GM12874 (cell line): ENCODE measurements at regions not wholly inside any gene's neighbourhood (a gene's known extent, or its start where the extent isn't known, plus 50 kb on each side); places are given as distances from the start of the nearest gene placed in this dataset.

Experiments used
- TF ChIP-seq, protein P1 (sequence below): IDR thresholded peaks from 2 replicates; pipeline ENCODE4 v1.5.1; 2011; ENCODE audit warnings: low read depth, mild to moderate bottlenecking, control low read depth, low read length, moderate library complexity; ENCODE audit not compliant: insufficient read depth

DNA sequence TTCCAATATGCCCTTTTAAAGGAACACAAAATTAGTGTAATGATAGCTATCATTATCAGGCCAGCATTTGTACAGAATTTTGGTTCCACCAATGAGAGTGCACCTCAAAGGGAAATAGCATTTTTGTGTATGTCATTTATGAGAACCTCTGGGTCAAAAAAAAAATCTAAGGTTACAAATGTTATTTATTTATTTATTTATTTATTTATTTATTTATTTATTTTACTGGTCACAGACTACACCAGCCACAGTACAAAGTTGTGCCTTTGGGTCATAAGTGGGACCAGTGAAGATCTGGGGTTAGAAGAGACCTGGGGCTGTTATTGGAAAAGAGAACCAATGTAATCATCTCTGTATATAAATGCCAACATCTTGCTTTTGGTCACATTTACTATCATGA, 523.9 kb downstream of the CETN3 start:
- TF ChIP-seq, protein P1, sequence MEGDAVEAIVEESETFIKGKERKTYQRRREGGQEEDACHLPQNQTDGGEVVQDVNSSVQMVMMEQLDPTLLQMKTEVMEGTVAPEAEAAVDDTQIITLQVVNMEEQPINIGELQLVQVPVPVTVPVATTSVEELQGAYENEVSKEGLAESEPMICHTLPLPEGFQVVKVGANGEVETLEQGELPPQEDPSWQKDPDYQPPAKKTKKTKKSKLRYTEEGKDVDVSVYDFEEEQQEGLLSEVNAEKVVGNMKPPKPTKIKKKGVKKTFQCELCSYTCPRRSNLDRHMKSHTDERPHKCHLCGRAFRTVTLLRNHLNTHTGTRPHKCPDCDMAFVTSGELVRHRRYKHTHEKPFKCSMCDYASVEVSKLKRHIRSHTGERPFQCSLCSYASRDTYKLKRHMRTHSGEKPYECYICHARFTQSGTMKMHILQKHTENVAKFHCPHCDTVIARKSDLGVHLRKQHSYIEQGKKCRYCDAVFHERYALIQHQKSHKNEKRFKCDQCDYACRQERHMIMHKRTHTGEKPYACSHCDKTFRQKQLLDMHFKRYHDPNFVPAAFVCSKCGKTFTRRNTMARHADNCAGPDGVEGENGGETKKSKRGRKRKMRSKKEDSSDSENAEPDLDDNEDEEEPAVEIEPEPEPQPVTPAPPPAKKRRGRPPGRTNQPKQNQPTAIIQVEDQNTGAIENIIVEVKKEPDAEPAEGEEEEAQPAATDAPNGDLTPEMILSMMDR = no peak

DNA sequence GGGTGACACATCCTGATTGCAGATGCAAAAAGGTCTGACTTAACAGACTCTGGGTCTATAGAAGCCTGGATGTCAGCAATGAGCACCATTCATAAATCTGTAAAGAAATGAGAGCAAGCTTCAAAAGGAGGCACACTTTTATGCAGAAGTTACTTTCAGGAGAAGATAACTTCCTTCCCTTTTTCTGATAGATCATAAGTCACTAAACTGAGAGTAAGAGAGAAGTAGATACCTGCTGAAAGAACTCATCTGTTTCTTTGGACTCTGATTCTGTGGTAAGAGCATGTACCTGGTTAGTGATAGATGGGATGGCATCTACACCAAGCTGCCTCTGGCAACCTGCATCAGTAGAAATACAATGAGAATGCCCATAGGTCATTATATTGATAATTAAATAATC, 525.6 kb downstream of the CETN3 start:
- TF ChIP-seq, protein P1 = no peak

DNA sequence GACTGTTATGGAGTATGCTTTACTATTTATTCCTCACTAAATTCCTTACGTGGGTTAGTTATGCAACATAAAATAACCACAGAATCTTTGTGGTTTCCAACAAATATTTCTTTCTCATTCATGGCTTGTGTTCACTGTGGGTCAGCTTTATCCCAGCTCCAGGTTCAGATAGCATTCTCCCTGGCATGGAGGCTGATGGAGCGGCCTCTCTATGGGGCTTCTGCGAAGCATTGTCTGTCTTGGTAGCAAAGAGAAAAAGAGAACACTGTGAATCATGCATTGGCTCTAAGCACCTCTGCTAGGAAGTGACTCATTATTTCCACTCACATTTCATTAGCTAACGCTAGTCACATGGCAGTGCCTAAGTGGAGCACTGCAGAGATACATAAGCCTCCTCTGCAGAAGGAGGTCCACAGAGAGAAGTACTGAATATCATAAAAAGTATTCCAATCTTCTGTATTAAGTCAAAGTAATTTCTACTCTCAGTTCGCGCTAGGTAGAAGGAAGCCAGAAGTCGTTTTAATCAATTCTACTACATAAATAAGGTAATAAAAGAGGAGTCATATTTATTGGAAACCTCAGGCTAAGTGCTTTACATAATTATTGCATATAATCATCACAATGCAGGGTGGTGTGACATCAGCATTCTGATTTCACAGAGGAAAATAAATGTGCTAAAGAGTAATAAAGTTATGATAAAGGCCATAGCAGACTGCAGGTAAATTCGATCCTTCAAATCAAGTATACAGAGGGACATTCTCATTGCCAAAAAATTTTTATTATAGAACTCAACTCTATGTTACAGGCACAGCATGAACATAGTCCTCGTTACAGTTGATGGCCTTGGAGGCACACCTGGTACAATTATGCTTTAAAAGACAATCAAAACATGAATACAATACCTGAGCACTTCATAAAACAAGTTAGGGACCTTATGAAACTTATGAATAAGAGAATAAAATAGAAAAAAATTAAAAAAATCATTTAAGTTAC, 531.1 kb downstream of the CETN3 start:
- TF ChIP-seq, protein P1 = no peak

DNA sequence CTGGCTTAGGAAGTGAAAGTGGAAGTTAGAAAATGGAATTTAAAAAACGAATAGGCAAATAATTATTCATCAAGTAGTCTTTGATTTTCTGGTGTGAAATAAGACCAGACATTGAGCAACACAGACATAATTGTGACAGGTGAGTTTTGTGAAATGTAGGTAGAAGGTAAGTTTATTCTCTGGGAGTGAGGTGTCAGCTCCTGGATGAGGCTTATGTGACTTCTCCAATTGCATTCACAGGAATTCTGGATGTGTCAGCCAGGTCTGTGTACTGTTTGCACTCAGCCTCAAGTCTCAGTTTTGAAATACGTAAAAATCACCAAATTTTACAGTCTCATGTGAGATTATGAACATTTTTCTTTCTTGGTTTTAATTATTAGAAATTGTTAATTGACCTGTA, 537.6 kb downstream of the CETN3 start:
- TF ChIP-seq, protein P1 = no peak

DNA sequence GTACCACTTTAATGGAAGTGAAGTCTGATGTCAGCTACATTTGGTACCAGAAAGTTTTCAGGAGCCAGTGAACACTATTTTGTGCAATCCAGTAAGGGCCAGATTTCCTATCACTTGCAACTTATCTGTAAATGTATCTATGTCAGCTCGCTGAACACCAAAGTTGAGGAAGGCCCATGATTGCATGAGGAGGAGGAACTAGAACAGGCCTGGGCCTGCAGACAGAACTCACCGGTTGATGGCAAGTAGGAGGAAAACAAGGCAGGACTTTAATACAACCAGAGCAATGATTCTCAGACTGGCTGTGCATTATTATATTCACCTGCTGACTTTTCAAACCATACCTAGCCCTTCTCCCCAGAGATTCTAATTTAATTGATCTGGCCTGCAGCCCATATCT, 540.2 kb downstream of the CETN3 start:
- TF ChIP-seq, protein P1 = no peak

DNA sequence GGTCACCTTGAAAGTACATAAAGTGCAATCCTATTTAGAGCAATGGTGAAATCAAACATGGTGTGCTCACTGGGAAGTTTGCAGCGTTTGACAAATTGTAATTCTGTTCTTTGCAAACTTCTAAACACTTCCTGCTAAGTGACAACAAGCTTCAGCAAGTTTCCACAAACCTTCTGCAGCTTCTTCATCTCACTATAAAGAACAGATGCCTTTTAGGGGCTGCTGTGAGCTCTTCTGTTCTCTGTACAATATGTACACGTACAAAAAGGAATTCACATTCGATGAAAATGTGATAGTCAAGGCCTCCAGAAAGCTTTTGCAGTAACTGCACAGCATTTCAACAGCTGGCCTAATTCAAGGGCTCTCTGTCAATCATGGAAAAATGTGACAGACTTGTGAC, 543.1 kb downstream of the CETN3 start:
- TF ChIP-seq, protein P1 = no peak

DNA sequence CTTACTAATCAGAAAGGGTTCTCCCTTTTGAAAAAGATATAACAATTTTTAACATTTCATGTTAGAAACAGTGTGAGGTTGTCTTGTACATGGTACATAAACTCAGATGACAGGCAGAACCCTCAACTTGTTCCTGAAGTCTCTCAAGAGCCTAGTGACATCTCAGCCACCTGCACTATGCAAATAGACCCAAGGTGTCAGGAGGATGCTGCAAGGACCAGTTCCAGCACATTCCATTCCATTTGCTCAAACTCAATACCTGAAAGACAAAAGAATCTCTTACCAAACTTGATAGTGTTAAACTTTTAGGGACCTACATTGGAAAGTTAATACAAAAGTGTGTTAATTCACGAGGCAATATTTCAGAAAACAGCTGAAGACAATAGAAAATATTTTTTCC, 544.6 kb downstream of the CETN3 start:
- TF ChIP-seq, protein P1 = no peak
